ENCODE measurements at regions not wholly inside any gene's neighbourhood (a gene's known extent, or its start where the extent isn't known, plus 50 kb on each side); places are given as distances from the start of the nearest gene placed in this dataset.

DNA sequence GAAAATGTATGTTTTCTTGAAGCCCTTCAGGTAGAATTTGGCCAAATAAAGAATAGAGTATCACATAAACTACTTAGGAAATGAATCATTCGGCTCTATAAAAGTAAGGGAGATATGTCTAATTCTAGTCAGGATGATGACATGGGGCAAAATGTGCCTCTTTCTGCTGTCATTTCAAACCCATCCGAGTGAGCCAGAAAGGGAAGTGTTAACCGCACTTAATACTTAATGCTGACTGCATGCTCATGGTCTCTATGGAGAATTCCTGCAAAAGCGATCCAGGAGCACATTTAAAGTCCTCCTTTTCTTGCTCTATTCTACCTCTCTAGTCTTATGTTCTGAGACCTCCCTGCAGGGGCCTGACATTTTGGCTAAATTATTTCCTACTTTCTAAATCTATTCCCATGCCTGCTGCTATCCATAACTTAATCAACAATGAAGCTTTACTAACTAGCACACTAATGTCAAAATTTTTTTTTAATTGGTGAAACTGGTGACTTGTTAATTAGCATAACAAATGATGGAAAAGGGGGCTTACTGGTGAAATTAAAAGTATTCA is 127.4 kb downstream of the CDC42EP3 start:
- no peak for DNase-seq (ENCODE audit: low read depth in 3 of 3)

DNA sequence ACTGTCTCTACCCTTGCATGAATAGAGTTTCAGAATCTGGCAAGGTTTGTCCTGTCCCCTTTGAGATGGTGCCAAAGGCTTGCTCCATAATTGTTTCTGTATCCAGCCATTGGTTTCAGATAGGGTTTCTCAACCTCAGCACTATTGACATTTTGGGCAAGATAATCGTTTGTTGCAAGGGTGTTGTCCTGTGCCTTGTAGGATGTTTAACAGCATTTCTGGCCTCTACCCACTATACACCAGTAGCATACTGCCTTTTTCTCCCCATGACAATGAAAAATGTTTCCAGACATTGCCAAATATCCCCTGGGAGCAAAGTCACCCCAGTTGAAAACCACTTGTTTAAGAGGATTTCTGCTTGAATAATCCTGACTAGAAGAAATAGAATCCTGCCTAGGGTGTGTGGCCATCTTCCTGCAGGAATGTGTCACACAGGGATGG is 126.8 kb downstream of the CDC42EP3 start:
- no peak for DNase-seq (ENCODE audit: low read depth in 3 of 3)

DNA sequence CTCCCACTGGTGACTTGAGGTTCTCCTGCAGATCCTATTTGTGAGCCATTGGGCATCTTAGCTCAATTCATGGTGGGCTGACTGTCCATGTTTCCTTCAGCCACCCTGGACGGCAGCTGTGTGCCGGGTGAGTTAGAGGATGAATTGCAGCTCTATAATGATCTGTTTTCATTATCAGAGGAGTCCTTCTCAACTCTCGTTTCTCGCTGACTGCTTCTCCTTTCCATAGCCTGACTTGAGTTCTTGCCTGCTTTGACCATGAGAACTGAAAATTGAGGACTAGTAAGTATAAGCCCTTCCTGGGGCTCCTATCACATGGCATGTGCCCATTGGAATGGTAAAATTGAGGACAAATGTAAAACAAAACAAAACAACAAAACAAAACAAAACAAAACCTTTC is 121.8 kb downstream of the CDC42EP3 start:
- no peak for DNase-seq (ENCODE audit: low read depth in 3 of 3)

DNA sequence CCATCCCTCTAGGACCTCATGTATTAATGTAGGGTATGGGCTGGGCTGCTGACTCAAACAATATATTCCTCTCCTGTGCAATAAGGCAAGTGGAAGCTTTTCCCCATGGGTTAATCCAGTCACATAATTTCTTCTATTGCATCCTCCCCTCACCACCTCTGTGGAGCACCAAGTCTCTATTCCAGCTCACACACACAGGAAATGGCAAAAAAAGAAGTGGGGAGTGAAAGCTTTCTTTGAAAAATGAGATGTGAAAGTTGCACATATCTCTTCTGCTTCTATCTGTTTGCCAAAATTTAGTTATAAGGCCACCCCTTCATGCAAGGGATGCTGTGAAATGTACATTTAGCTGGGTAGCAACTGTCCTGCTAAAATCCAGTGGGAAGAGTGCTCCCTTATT is 121.3 kb downstream of the CDC42EP3 start:
- no peak for DNase-seq (ENCODE audit: low read depth in 3 of 3)

DNA sequence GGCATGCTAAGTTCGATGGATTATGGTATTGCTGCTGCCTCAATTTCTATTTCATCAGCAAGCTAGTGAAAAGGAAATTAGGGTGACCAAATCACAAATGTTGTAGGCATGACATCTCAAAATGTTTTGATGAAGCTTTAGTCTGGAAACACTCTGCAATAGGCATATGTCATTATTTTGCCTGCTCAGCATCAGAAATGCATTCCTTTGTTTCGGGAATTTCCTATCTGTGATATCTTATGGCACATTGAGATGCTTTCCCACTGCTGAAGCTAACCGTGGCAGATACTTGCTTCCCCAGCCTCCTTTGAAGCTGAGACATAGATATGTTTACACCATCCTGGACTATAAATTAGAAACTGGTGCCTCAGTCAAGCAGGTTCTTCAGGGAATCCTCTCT is 119.7 kb downstream of the CDC42EP3 start:
- DNase-seq (ENCODE audit: low read depth in 3 of 3), result no peak

DNA sequence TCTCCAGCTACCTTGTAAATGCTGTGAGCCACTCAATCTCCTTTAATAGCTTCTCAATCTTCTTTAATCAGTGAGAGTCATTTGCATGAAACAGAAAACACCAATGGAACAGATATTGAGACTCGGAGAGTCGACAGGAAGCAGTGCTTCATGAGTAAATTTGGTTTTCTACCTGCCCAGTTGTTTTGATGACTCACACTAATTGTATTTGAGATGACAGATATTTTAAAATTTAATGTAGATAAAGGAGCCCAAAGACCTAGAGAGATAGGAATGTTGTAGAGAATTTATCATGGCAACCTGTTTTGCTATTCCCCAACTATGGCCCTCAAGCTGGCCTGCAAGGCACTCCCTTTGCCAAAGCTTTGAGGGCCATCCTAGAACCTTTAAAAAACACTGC is 119.1 kb downstream of the CDC42EP3 start:
- no peak for DNase-seq (ENCODE audit: low read depth in 3 of 3)

DNA sequence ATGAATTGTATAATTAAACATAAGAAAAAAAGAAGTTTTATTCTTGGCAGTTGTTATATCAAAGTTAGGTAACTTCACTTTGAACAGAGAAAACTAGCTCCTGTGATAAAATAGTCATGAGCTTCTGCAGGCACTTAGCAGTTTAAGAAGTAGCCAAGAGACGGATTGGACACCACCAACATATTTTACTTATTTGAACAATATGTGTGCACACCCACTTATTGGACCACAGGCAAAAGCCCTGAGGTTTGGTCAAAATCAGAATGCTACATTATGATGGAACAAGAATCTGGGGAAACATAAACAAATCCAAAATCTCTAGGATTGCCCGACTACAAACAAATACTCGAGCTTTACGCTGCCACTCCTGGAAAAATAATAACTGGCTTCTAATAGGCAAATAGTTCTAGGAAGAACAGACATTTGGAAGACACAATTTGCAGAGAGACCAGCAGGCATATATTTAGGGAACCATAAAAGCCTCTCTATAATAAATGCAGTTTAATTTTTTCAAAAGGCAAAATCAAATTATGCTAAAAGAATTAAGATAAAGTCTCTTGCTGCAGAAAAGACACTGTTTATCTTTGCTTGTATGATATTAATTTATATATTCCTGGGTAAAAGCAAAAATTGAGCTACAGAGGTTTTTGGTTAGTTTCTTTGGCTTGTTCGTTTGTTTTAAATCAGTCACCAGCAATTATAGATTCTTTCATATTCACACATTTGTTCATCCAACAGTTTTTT is 117.9 kb downstream of the CDC42EP3 start:
- no peak for DNase-seq (ENCODE audit: low read depth in 3 of 3)

DNA sequence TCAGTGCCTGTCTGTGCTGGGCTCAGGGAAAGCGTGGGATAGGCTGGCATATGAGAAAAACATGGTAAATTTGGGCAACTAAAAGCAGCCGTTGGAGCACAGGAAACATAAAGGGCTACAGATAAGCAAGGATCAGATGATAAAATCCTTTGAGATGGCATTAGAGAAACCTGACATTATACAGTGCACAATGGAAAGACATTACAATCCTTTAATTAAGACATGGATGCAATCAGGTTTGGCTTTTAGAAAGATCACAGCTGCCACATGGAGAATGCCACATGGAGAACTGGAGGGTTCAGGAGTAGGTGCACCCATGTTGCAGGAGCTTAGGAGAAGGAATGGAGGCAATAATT is 117.3 kb downstream of the CDC42EP3 start:
- no peak for DNase-seq (ENCODE audit: low read depth in 3 of 3)

DNA sequence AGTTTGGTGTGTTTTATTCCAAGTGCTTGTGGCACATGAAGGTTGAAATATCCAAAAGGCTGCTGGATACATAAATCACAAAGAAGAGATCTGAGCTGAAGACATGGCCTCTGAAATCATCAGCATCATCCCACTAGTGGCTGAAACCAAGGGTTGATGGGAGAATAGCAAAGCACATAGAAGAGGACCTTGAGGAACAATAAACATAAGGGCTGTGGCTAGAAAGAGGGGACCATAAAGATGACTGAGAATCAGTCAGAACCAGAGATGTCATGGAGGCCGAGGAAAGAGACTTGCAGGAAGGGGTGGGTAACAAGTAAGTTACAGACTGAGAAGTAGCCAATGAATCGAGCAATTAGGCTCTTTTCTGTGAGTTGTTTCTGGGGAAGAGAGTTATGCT is 116.8 kb downstream of the CDC42EP3 start:
- no peak for DNase-seq (ENCODE audit: low read depth in 3 of 3)

DNA sequence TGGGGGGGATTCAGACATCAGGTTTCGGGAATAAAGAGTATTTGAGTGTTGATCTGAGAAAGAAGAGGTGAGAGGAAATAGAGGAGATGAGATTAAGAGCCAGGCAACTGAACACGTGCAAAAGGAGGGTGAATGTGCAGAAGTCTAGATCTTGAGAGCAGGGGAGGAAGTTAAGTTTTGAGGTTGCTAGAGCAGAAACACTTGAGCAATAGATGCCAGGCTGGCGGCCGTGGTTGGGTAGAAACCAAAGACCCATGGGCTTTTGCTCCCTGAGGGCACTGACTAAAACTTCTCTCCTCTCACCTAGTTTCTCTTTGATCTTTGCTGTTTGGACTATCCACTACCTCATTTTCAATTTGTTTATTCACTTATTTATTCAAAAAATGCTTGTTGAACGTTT is 116.0 kb downstream of the CDC42EP3 start:
- no peak for DNase-seq (ENCODE audit: low read depth in 3 of 3)

DNA sequence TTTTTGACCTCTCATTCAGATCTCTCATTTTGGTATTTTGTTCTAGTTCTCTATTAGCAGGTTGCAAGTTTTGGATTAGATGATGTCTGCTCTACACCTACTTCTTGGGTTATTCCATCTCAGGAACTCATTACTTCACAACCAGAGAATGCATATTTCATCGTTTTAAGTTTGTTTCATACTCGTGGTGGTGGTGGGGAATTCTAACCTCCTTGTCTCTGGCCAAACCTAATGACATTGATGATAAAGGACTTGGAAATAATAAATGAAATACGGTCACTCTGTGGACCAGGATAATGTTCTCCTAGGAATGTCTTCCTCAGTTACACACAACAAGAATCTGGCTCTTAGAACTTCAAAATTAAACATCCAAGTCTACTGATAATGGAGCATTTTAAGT is 115.2 kb downstream of the CDC42EP3 start:
- DNase-seq (ENCODE audit: low read depth in 3 of 3), result no peak

DNA sequence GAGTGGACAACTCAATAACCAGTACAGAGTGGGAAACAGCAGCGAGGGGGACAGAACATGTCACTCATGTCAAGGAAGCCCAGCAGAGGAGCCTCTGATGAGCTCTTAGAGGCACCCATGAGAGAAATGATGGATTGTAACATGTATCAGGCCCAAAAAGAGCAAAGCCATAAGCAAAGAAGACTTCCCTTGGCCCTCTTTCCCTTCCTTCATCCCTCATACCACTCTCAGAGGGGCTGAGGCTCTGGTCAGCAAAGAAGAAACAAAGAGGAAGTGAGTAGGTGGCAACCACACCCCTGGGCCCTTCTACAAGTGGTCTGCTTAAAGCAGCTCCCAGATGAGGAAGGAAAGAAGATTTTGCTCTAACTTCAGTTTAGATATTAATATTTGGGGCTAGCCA is 112.8 kb downstream of the CDC42EP3 start:
- no peak for DNase-seq (ENCODE audit: low read depth in 3 of 3)

DNA sequence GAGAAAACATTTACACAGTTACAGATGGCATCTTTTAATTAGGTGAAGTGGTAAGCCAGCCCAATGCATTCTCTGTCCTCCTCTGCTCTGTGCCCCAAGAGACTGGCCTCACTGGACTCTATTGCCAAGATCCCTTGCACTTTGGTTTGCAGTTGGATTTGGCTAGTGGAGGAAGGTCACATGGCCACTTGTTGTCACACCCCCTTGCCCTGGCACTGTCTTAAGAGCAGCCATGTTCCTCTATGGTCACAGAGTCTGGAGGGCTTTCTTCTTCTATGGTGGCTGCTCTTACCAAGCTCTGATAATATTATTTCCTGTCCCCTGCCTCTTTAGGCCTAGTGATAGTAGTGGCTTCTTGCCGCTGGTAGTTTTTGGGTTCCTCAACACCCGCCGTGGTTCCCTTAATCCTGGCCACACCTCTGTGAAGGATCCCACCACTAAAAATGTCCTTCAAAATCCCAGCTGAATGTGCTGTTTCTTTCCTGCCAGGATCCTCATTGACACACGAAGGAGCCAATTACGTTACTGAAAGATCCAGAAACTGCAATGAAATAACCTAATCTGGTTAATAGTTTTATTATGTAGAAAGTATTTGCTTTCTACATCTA is 111.1 kb downstream of the CDC42EP3 start:
- DNase-seq (ENCODE audit: low read depth in 3 of 3), result no peak

DNA sequence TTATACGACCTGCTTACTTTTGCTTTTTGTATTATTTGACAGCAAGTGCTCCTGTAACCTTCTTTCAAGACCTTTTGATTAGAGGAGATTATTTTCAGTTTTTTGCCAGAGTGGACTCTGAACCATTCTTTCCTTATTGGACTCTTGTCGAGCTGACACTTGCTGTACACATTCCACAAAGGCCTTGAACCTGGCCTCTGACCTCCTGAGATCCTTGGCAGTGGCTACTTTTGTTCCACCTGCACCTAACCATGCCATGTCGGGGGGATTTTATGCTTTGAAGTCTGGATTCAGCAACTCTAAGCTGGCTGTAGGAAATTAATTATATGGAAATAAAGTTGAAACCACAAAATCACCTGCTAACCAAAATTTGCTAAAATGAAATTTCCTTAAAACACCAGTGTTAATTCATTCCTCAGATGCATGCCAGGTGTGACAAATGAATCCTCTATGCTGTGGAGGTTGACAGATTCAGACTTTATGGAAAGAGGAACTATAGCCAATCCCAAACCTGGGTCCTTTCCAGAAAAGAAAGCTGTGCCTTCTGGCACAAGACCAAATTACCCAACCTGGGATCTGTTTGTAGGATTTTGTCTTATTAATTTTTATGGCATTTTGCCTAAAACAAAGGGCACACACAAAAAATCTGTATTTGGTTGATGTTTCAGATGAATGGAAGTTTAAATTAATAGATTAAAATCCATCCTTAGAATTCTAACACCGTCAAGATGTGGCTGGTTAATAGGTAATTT is 110.4 kb downstream of the CDC42EP3 start:
- DNase-seq (ENCODE audit: low read depth in 3 of 3), result no peak

DNA sequence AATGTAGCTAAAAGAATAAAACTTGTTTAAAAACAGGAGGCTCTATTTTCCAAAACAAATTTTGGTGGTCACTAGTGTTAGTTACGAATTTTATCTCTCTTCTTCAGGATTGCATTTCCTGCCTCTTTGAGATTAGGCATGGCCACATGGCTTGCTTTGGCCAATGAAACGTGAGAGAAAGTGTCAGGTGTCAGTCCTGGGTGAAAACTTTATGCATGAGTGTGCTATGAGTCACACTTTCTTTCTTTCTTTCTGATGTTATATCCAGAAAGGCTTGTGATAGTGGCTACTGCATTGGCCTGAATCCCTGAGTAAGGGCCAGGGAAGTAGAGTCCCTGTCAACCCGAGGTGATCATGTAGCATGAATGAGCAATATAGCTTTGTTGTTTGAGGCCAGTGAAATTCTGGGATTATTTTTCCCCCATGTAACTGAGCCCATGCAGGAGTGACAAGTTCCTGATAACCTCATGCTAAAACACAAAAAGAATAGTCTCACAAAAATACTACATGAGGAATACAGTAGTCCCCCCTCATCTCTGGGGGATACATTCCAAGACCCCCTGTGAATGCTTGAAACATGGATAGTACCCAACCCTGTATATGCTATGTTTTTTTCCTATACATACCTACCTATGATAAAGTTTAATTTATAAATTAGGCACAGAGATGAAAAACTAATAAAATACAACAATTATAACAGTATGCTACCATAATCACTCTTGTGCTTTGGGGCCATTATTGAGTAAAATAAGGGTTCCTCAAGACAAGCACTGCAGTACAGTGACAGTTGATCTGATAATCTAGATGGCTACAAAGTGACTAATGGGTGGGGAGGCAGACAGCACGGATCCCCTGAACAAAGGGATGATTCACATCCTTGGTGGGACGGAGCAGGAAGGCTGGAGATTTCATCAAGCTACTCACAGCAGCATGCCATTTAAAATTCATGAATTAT is 109.5 kb downstream of the CDC42EP3 start:
- DNase-seq (ENCODE audit: low read depth in 3 of 3), result no peak

DNA sequence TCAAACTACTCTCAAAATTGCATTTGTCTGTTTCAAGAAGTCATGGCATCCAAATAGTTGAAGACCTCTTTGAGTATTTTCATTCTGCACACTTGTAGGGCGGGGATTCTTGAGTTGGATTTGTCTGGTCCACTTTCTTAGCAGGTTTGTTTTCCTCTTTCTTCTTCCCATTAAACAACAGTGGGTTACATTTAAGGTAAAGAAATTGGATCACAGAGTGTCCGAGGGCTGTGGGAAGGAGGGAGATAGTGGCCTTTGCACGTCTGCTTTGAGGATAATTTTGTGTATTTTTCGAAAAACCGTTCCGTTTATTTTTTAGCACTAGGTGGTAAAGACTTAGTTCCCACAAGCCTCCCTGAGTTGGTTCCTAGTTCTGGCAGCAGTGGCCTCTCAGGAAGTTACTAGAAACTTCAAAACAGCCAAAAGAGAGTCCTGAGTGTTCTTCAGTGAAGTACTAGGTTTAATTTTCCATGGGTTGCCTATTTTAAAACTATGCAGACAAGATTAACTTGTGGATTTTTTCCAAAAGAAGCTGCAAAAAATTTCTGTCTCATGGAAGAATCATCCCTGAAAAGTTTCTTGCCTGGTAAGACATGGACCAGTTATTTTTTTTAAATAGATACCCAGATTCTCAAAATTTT is 107.9 kb downstream of the CDC42EP3 start:
- DNase-seq (ENCODE audit: low read depth in 3 of 3), result no peak

DNA sequence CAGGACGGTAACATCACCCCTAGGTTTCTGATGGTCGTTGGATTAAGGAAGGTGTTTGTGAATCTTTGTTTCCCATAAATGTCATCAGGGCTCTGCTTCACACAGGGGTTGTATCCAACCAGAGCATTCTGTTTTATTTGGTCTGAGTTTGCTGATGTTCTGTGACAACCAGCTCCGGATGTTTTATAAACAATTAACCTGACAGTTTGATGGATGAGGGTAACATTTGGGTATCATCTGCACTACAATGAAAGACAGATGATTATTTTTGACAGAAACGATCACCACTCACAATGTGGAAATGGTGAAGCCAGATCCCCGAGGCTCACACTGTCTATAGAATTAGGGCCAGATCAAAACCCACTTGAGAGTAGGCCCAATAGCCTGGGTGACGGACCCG is 107.1 kb downstream of the CDC42EP3 start:
- DNase-seq (ENCODE audit: low read depth in 3 of 3), result no peak

DNA sequence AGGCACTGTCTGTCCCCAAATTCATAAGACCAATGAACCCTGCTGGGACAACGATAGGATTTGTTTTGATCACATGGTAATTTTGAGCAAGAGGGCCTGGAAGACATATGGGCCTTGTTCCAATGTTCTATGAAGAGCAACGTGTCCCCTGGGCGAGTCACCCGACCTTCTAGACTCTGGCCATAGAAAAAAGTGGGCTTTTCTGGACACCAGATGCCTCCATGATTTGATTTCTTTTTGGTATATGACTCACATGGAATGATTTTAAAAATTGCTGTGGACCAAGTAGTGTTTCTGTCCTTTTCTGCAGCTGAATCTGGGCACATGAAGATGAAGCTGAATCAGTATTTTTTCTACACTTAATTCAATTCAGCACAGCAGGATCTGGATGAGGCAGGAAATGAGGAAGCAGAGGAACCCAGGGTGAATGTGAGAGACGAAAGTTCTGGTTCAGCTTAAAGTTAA is 104.9 kb downstream of the CDC42EP3 start:
- DNase-seq (ENCODE audit: low read depth in 3 of 3), result no peak

DNA sequence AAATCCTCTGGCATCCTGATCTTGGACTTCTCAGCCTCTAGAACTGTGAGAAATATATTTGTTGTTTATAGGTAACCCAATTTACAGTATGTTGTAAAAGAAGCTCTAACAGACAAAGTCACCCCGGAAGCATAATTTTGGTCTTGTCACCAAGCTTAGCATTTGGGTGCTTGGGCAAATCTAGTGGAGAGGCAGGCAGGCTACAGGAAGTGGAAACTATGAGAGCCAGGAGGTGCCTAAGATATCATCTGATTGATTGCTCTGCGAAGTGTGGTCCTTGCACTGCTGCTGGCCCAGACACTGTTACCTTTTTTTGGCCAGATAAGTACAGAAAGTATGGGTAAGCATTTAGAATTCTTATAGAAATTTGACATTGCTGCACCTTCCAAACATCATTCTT is 102.9 kb downstream of the CDC42EP3 start:
- no peak for DNase-seq (ENCODE audit: low read depth in 3 of 3)

DNA sequence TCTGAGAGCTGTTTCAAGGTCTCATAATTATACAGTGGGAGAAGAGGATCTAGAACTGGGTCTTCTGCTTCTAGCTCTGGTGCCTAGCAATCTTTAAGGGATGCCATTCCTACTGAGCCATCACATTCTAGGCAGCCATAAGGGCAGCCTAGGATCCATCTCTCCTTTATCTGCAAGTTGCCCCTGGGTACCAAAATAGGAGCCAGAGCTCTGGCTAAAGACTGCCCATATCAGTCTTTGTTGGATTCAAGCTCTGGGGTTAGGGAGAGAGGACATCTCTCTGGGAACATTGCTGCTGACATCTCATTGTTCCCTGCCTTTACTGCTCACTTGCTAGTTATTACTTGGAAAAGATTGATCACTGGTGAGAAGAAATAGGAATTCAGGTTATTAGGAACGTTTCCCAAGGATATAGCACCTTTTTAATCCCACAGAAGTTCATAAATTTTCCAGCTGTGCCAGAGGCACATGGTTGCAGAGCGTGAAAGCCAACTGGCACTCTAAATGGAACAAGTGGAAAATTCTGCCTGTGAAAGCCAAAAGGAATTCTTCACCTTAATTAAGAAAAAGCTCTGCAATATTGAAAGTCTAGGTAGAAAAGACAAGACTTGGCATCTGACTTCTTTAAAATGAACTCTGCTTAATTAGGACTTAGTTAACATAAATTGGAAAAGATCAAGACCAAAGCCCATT is 102.2 kb downstream of the CDC42EP3 start:
- DNase-seq (ENCODE audit: low read depth in 3 of 3), result no peak

Measured in stimulated activated CD4-positive, alpha-beta T cell treated with anti-CD3 and anti-CD28 coated beads, TNF-alpha, amount 100 ng/mL, for 4 hours (primary cell).